HG03521 (cell line): ENCODE measurements at regions not wholly inside any gene's neighbourhood (a gene's known extent, or its start where the extent isn't known, plus 50 kb on each side); places are given as distances from the start of the nearest gene placed in this dataset.

Experiments
- ATAC-seq: cut with Tn5 transposase; IDR thresholded peaks from one replicate; pipeline ENCODE4 v1.9.1; 2021; ENCODE audit warnings: mild to moderate bottlenecking, moderate library complexity; ENCODE audit not compliant: unreplicated experiment

GRCh38 chr5:124399426-124399961 lies 346.9 kb downstream of the ZNF608 start:
- ATAC-seq: no peak

- ATAC-seq: no peak
These were observed 348.0 kb downstream of the ZNF608 start for GRCh38 chr5:124398460-124398859.

GRCh38 chr5:124397317-124397716 lies 349.1 kb downstream of the ZNF608 start:
- ATAC-seq: no peak

DNA sequence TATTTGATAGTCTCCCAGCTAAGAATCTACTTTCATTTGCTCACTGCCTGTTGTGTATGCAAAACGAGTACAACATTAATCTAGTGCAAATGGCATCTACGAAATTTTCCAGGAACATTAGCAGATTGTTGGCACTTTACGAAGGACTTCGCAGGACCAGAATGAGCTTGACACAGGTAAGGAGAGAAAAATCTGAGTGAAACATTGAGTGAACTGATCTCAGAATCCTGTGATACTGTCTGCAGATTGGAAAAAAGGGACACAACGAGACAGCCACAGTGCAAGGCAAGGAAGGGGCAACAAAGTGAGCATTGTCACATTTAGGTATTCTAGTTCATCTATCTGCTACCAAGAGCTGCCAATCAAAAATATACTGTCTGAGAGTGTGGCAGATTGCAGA lies 350.5 kb downstream of the ZNF608 start:
- ATAC-seq: no peak

DNA sequence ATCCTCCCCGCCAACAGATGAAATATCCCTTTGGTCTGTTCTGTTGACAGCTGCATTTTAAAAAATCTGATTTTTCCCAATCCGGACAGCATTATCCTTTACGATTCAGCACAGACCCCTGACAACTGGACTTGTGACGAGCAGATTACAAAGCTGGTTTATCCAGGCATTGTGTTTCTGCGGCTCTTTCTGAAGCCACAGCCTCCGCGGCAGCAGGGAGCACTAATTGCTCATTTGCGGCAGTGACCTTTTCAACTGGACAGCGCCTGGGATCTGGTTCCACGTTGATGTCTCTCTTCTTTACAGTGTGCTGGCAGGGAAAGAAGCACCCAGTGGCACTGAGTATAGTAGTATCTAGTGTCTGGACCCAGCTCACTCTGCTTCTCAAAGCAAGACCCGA lies 351.2 kb downstream of the ZNF608 start:
- no peak for ATAC-seq

DNA sequence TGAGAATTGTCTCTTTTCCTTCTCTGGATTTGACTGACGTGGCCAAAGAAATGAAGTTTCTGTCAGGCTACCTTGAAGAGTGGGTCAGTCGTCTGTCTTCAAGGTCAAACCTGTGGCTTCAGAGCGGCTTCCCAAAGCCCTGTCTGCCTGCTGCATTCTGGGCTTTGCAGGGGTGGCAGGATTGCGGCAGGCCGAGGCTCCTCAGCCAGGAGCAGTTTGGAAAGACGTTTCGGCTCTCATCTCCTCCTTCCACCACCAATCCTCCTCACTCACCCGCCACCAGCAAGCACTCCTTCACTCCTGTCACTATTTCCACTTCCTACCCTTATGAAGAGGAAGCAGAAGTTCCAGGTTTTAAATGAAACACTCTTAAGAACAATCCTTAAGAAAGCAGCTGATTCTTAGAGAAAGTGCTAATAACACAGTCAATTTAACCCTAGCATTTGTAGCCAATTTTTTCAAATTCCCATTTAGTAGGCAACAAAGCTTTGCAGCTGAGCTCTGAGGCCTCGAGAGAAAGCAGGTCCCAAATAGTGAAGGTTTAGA lies 351.7 kb downstream of the ZNF608 start:
- ATAC-seq: no peak

DNA sequence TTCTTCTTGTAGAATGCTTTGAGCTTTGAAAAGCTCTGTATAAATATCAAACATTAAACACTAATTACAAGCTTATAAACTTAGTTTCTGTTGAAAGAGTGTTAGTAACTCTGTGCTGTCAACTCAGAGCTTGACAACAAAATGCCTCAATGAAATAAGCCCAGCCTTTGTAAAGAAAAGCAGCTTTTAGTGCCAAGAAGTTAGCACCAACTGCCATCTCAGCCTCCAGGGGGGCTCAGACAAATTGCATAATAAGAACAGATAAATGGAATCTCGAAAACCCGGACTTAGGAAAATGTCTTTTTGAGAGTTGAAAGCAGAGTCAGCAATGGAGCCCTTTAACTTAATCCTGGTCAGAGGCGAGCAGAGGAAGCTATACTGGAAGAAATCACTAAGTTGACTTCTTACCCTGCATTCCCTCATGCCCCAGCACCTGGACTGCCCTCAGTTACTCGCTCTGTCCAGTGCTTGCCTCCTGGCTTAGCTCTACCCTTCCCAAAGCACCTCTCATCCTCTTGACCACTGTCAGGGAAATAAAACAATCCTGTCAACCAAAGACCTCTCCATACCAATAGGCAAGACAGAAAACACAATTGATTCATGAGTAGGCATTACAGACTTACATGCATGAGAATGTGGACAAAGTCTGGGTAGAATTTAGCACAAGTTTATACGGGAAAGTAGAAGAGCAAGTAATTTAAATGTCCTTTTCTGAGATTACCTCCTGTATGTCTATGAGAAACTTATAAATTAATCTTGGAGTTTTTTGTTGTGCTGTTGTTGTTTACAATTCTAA lies 352.7 kb downstream of the ZNF608 start:
- ATAC-seq: no peak

DNA sequence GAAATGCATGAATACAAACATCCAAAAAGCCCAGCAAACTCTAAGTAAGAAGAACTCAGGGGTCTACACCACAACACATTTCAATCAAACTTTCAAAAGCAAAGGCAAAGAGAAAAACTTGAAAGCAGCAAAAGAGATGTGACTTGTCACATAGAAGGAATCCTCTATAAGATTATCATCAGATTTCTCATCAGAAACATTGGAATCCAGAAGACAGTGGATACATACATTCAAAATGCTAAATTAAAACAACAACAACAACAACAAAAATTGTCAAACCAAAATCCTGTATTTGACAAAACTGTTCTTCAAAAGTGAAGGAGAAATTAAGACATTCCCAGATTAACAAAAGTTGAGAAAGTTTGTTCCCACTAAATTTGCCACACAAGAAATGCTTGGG lies 362.7 kb downstream of the ZNF608 start:
- no peak for ATAC-seq

DNA sequence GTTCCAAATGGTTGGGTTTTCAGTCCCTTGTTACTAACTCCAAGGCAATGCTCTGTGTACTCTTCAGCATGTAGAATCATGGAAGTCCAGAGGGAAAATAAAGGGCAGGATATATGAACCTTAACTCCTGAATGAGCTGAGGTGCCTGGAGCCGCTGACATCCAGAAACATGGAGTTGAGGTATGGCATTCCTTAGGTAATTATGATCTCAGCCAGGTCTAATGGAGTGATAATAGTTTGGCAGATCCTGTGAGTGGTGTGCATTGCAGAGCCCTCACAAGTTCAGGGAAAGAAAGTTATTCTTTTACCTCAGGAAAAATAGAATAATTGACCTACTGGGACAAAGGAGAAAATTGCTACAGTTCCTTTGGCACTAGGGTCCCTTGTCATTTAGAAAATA lies 369.1 kb downstream of the ZNF608 start:
- no peak for ATAC-seq

- ATAC-seq: no peak
These were observed 372.6 kb downstream of the ZNF608 start for GRCh38 chr5:124373883-124374282.

DNA sequence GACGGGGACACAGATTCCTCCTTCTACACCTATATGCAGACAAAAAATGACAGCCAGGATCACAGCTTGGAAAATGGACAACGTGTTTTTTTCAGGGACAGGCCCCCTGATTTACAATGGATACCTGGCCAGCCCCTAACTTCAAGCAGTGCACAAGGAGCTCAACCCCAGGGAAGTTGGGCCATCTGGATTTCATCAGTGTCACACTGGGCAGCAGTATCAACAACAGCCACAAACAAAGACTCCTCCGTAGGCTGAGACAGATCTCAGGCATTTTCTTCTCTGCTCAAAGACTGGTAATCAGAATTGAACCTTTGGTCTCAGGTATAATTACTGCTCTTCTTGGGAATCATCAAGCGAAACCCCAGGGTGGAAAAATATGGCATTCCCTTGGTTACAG lies 374.0 kb downstream of the ZNF608 start:
- no peak for ATAC-seq

GRCh38 chr5:124371111-124371706 lies 375.2 kb downstream of the ZNF608 start:
- ATAC-seq: no peak

DNA sequence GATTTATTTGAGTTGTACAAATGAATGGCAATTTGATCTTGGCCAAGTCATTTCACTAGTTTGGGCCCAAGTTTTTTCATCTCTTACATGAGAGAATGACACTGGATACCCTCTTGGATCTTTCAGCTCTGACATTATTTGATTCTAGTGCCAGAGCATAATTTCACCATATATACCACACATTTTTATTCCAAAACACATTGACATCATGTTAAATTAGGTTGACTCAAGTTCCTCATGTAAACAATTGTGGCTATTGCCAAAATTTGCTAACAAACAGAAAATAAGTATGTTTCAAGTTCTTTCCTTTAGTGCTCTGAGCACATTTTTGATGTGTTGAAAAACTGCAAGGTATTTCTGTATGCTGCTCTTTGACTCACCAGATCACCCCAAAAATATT lies 375.8 kb downstream of the ZNF608 start:
- ATAC-seq: no peak

GRCh38 chr5:124365361-124365801 lies 381.1 kb downstream of the ZNF608 start:
- ATAC-seq: no peak

DNA sequence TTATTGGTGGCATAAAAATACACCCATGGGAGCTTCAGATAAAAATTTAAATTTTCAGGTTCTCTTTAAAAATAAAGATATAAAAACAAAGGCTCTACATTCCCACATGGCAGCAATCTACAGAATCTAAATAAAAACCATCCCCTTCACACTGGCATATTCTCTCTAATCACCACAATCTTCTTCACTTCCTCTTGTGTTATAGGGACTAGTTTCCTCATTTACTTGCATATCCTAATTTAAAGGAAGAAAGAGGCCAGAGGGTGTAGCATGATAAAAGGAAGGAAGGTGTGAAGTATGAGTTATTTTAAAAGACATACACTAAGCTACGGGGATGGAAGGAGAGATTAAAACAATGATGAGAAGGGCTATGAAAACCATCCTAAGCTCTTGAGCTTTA lies 390.5 kb downstream of the ZNF608 start:
- no peak for ATAC-seq

DNA sequence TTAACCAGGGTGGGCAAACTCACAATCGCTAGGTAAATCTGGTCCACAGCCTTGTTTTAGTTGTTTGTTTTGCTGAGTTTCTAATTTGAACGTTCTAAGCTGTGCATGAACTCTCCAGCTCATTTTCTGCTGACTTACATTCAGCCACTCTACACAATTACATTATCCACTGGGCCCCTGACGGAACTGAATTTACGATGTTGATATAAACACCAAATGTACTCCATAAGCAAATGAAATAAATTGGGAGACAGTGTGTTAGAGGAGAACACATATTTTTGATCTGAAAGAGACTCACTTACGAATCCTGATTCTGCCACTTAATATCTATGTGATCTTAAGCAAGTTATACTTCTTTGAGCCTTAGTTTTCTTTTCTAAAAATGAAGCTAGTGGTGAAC lies 393.4 kb downstream of the ZNF608 start:
- ATAC-seq: no peak

- no peak for ATAC-seq
These were observed 394.1 kb downstream of the ZNF608 start for GRCh38 chr5:124352312-124352711.

- no peak for ATAC-seq
These were observed 396.5 kb downstream of the ZNF608 start for GRCh38 chr5:124349931-124350330.

DNA sequence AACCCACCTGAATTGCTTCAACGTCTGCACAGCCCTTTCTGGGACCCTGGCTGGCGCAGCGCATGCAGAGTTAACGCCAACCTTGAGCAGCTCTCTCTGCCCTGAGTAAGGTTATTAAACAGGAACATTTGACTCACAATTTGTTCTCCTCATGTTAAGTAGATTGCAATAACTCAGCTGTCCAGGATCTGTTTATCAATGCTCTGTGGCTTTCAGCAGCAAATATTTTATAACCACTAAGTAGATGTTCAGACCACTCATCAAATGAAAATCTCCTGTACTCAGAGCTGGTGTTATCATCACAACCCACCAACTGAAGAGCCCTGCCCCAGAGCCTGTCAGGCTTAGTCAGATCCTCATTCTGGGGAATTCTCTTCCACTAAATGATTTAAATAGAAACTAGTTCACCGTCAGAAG lies 403.0 kb downstream of the ZNF608 start:
- no peak for ATAC-seq

- ATAC-seq: no peak
These were observed 403.5 kb downstream of the ZNF608 start for GRCh38 chr5:124342986-124343385.

DNA sequence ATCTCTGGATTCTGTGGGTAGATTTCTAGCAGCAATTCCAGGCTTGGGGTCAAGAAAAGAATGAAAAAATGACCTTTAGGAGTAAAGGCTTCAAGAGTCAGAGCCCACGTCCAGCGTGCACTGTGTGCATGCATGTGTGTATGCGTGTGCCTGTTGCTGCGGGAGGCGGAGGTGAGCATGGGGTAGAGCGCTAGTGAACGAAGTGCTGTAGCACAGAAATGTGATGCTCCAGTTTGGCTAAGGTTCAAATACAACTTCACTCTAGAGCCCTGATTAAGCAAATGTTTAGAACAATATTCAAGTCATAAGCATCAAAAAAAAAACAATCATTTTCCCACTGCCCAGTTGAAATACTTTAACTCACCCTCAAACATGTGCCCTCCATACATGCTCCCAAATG lies 403.9 kb downstream of the ZNF608 start:
- no peak for ATAC-seq

GRCh38 chr5:124342027-124342471 lies 404.4 kb downstream of the ZNF608 start:
- ATAC-seq: no peak
